Thoracic aorta (tissue), 2 donors: ENCODE measurements at regions not wholly inside any gene's neighbourhood (a gene's known extent, or its start where the extent isn't known, plus 50 kb on each side); places are given as distances from the start of the nearest gene placed in this dataset.

Source experiments
- ATAC-seq: fragments of 150-250 bp; one replicate; pipeline ENCODE4 v1.8.0; 2017; ENCODE audit warnings: low read depth; ENCODE audit not compliant: insufficient number of reproducible peaks, low FRiP score
- DNase-seq: peaks from one replicate; pipeline ENCODE4 v3.0.0-alpha.2; 2020; ENCODE audit warnings: low spot score
- H3K27ac ChIP-seq, 2 donors: fragments of 200-600 bp; sonication (generic); 1 replicate in 1 of 2; 2 replicates in 1 of 2; pipeline ENCODE4 v1.5.1; 2016; ENCODE audit warnings: mild to moderate bottlenecking in 2 of 2, moderate library complexity in 2 of 2
- H3K27me3 ChIP-seq: fragments of 200-600 bp; sonication (generic); replicated peaks from 2 replicates; pipeline ENCODE4 v1.6.0; 2016; ENCODE audit warnings: mild to moderate bottlenecking; ENCODE audit not compliant: insufficient read depth
- H3K36me3 ChIP-seq: fragments of 200-600 bp; sonication (generic); one replicate; pipeline ENCODE4 v1.5.1; 2016
- H3K4me1 ChIP-seq, 2 donors: fragments of 200-600 bp; sonication (generic); 1 replicate in 1 of 2; 2 replicates in 1 of 2; pipeline versions ENCODE4 v1.5.1 to v1.6.0; 2016; ENCODE audit warnings: low read depth in 2 of 2, mild to moderate bottlenecking in 1 of 2; ENCODE audit not compliant: control insufficient read depth in 1 of 2
- H3K4me3 ChIP-seq: fragments of 200-600 bp; sonication (generic); 2 replicates; pipeline ENCODE4 v1.5.1; 2016; ENCODE audit warnings: mild to moderate bottlenecking
- H3K9me3 ChIP-seq: fragments of 200-600 bp; sonication (generic); 2 replicates; pipeline ENCODE4 v1.5.1; 2016
- CTCF ChIP-seq: fragments of 200-600 bp; sonication (generic); IDR thresholded peaks from one replicate; pipeline ENCODE4 v1.5.1; 2019; ENCODE audit warnings: antibody characterized with exemption

DNA sequence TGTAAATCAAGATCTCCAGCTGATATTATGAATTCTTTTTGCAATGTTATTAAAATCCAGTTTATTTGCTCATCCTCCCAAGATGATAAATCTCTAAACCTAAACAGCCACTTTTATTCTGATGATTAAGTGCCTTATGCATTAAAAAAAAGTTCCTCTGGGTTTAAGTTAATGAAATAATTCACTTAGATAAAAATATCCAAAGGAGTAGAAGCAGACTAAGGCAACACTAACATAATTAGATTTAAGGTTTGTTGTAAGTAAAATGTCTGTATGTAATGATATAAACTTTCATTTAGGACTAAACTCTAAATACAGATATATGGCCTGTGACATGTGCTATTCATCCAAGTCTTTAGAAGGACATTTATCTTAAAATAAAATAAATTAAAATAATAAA, 457.2 kb downstream of the TENT5A start:
- Histone ChIP-seq H3K36me3 (no peaks in the 10 kb centered on the region), H3K4me1 (no peaks in the 10 kb centered on the region), H3K4me3 (no peak overlapping the region), H3K9me3 (no peaks in the 10 kb centered on the region), H3K27me3 (no peaks in the 10 kb centered on the region), H3K27ac (no peak overlapping the region)
- DNase-seq (no peak), ATAC-seq (no peak)
- no peak for TF ChIP-seq CTCF

DNA sequence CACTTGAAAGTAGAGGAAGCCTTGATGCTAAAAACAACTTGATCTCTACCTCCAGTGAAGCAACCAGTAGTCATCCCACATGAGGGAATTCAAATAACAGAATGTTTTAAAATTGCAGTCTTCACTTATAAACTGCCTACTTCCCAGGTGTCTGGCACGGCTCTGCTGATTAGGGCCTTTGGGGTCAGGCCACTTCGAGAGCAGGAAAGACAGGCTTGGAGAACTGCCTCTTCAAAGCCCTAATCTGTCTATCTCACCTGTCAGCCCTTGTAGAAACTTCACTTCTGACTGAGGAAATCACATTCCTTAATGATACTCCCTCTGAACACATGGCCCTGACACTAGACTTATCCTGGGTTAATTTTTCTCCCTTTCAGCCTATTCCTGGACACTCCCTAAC, 458.6 kb downstream of the TENT5A start:
- no peaks in the 10 kb centered on the region for H3K27me3 ChIP-seq
- DNase-seq, result no peak
- H3K27ac ChIP-seq, result no peak overlapping the region
- H3K4me1 ChIP-seq, result no peaks in the 10 kb centered on the region
- H3K36me3 ChIP-seq, result no peaks in the 10 kb centered on the region
- no peak for ATAC-seq
- no peak overlapping the region for H3K4me3 ChIP-seq
- no peaks in the 10 kb centered on the region for H3K9me3 ChIP-seq
- TF ChIP-seq CTCF, result no peak

DNA sequence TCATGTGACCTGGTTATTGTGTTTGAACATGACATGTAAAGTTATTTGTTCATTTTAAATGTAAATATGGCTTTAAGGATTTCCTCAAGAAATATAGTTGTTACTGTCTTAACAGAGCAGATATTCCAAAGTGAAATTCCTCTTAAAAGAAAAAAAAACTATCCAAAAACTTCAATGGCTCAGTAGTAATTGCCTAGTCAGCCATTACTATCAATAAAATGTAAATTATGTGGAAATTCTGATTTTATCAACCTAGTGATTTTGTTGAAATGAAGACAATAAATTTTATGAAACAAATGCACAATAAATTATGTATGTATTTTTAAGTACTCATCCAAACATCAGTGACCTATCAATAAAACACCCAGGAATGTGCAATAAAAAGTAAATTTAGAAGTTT, 463.3 kb downstream of the TENT5A start:
- no peaks in the 10 kb centered on the region for H3K4me1 ChIP-seq
- no peak for TF ChIP-seq CTCF
- H3K36me3 ChIP-seq, result no peaks in the 10 kb centered on the region
- ATAC-seq (no peak), DNase-seq (no peak)
- H3K9me3 ChIP-seq, result no peaks in the 10 kb centered on the region
- no peak overlapping the region for H3K27ac ChIP-seq
- no peak overlapping the region for H3K4me3 ChIP-seq
- no peaks in the 10 kb centered on the region for H3K27me3 ChIP-seq

DNA sequence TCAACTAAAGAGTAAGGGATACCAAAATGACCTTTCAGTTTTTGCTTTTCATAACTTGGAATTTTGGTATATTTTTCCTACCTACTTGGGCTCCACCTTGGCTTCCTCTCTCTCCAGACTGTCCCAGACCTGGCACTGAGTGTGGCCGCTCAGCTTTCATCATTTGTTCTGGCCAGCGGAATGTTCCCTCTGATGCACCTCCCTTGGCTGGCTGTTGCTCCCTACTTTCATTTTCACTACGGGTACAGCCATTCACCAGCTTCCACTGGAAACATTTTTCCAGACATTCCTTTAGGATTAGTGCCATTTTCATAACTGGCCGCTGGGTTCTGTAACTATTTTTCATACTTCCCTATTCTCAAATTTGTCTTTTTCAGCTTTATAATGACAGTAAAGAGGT, 487.4 kb downstream of the TENT5A start:
- peak overlapping the region; percentile 61 to 64 for H3K27ac ChIP-seq
- H3K9me3 ChIP-seq, result no peaks in the 10 kb centered on the region
- TF ChIP-seq CTCF, result no peak
- peak; percentile 22 for DNase-seq
- H3K36me3 ChIP-seq, result no peaks in the 10 kb centered on the region
- H3K4me3 ChIP-seq, result peak overlapping the region; percentile 69
- H3K4me1 ChIP-seq, result peaks cover 0 to 12% of the 10 kb centered on the region in 2 donors
- peak; percentile 97 for ATAC-seq
- no peaks in the 10 kb centered on the region for H3K27me3 ChIP-seq

- Histone ChIP-seq H3K36me3 (no peaks in the 10 kb centered on the region), H3K27me3 (no peaks in the 10 kb centered on the region), H3K9me3 (no peaks in the 10 kb centered on the region), H3K4me3 (no peak overlapping the region), H3K27ac (peak overlapping the region; percentile 53 to 61), H3K4me1 (peaks cover 0 to 12% of the 10 kb centered on the region in 2 donors)
- ATAC-seq (no peak), DNase-seq (no peak)
- no peak for TF ChIP-seq CTCF
These were observed 488.8 kb downstream of the TENT5A start for GRCh38 chr6:81263531-81264168.
